ENCODE measurements at regions not wholly inside any gene's neighbourhood (a gene's known extent, or its start where the extent isn't known, plus 50 kb on each side); places are given as distances from the start of the nearest gene placed in this dataset.

DNA sequence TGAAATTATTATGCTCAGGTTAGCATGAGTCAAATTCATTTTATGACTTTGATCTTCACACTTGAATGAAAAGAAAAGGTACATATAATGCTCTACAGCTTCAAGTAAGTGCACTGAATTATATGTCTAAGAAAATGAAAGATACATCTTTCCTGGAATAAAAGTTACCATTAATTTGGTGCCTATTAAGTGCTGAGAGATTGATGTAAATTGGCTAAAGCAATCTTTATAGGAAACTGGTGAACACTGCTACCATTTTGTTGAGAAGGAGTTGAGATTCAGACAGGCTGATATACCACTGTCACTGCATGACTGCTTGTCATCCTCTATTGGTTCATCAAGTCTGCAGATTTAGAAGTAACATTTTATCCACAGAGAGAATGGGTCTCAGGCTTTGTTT is 416.8 kb upstream of the SPRY2 start:
- no peaks in the 10 kb centered on the region for H3K9me3 ChIP-seq (ENCODE audit: low read depth, low read length)
- H3K27ac ChIP-seq (ENCODE audit: low read depth, low read length) = no peak overlapping the region
- no peak overlapping the region for H3K4me3 ChIP-seq (ENCODE audit: insufficient read depth, low read length)
- no peak for DNase-seq (ENCODE audit: insufficient read length, low spot score, missing footprints)
- TF ChIP-seq, protein P1, sequence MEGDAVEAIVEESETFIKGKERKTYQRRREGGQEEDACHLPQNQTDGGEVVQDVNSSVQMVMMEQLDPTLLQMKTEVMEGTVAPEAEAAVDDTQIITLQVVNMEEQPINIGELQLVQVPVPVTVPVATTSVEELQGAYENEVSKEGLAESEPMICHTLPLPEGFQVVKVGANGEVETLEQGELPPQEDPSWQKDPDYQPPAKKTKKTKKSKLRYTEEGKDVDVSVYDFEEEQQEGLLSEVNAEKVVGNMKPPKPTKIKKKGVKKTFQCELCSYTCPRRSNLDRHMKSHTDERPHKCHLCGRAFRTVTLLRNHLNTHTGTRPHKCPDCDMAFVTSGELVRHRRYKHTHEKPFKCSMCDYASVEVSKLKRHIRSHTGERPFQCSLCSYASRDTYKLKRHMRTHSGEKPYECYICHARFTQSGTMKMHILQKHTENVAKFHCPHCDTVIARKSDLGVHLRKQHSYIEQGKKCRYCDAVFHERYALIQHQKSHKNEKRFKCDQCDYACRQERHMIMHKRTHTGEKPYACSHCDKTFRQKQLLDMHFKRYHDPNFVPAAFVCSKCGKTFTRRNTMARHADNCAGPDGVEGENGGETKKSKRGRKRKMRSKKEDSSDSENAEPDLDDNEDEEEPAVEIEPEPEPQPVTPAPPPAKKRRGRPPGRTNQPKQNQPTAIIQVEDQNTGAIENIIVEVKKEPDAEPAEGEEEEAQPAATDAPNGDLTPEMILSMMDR (IDR thresholded peaks at IDR 0.05; ENCODE audit: extremely low read depth, low read depth, low read length) = no peak
- no peaks in the 10 kb centered on the region for H3K79me2 ChIP-seq (ENCODE audit: insufficient read depth, low read length)
- no peaks in the 10 kb centered on the region for H3K4me1 ChIP-seq (ENCODE audit: insufficient read depth, low read length)
- H2AFZ ChIP-seq (ENCODE audit: low read length) = no peak overlapping the region
- no peak overlapping the region for H3K4me2 ChIP-seq (ENCODE audit: insufficient read depth, low read length)
- no peaks in the 10 kb centered on the region for H4K20me1 ChIP-seq (ENCODE audit: insufficient read depth, low read length)
- no peaks in the 10 kb centered on the region for H3K36me3 ChIP-seq (ENCODE audit: insufficient read depth, low read length)
- no peaks in the 10 kb centered on the region for H3K27me3 ChIP-seq (ENCODE audit: insufficient read depth, low read length)

DNA sequence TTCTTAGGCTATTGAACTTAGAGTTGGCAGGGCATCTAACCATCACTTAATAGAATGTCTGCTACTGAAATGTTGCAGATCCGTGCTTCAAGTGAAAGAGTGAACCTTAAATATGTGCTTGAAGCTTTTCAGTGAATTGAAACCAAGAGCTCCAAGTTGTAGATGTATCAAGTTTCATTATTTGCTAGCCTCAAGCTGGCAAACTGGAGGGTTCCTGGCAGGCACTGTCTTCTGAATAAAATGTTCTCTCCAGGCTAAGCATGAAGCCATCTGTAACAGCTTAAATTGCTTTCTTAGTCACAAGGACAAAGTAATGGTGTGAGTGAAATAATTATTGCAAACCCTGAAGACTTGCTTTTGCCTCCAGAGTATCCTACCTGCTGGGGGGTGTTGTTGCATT is 415.0 kb upstream of the SPRY2 start:
- Histone ChIP-seq H3K9me3 (ENCODE audit: low read depth, low read length) (peaks cover 2% of the 10 kb centered on the region), H3K4me2 (ENCODE audit: insufficient read depth, low read length) (no peak overlapping the region), H3K4me1 (ENCODE audit: insufficient read depth, low read length) (no peaks in the 10 kb centered on the region), H2AFZ (ENCODE audit: low read length) (no peak overlapping the region), H3K27me3 (ENCODE audit: insufficient read depth, low read length) (no peaks in the 10 kb centered on the region), H4K20me1 (ENCODE audit: insufficient read depth, low read length) (no peaks in the 10 kb centered on the region), H3K79me2 (ENCODE audit: insufficient read depth, low read length) (no peaks in the 10 kb centered on the region), H3K4me3 (ENCODE audit: insufficient read depth, low read length) (no peak overlapping the region), H3K36me3 (ENCODE audit: insufficient read depth, low read length) (no peaks in the 10 kb centered on the region), H3K27ac (ENCODE audit: low read depth, low read length) (no peak overlapping the region)
- DNase-seq (ENCODE audit: insufficient read length, low spot score, missing footprints) = no peak
- TF ChIP-seq, protein P1 (IDR thresholded peaks at IDR 0.05; ENCODE audit: extremely low read depth, low read depth, low read length) = no peak

DNA sequence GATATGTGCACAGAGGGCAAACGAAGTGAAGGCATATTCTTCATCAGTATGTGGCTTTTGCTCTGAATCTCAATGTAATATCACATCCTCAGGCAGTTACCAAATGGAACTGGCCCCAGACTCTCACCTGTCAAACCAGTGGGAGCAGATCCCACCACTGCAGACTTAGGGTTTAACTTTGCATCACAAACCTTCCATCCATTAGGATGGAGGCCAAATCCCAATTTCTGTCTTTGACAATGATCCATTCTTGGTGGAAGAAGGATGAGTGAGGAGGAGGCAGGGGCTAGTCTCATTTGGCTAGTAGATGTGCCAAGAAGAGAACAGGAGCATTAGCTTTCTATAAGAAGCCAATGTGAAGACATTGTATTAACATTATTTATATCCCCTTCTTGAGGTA is 413.5 kb upstream of the SPRY2 start:
- Histone ChIP-seq H2AFZ (ENCODE audit: low read length) (no peak overlapping the region), H3K27ac (ENCODE audit: low read depth, low read length) (no peak overlapping the region), H3K4me1 (ENCODE audit: insufficient read depth, low read length) (no peaks in the 10 kb centered on the region), H3K27me3 (ENCODE audit: insufficient read depth, low read length) (no peaks in the 10 kb centered on the region), H4K20me1 (ENCODE audit: insufficient read depth, low read length) (no peaks in the 10 kb centered on the region), H3K79me2 (ENCODE audit: insufficient read depth, low read length) (no peaks in the 10 kb centered on the region), H3K9me3 (ENCODE audit: low read depth, low read length) (peaks cover 2% of the 10 kb centered on the region), H3K36me3 (ENCODE audit: insufficient read depth, low read length) (no peaks in the 10 kb centered on the region), H3K4me3 (ENCODE audit: insufficient read depth, low read length) (no peak overlapping the region), H3K4me2 (ENCODE audit: insufficient read depth, low read length) (no peak overlapping the region)
- no peak for DNase-seq (ENCODE audit: insufficient read length, low spot score, missing footprints)
- TF ChIP-seq, protein P1 (IDR thresholded peaks at IDR 0.05; ENCODE audit: extremely low read depth, low read depth, low read length) = no peak

DNA sequence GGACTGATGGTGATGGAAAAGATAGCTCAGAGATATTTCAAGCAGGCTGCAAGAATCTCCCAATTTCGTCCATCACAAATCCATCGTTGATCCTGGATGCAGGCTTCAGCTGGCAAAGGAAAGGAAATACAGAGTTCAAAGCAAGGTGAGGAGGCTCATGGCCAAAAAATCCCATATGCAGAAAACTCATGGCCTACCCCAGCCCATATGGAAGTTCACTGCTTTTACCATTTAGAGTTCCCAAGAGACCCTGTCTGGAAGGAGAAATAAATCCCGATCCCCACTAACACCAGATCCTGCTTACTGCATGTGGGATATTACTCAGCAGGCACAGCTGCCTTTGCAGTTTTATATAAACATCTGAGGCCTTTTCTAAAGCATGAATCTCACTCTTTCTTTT is 412.9 kb upstream of the SPRY2 start:
- Histone ChIP-seq H3K79me2 (ENCODE audit: insufficient read depth, low read length) (no peaks in the 10 kb centered on the region), H3K4me1 (ENCODE audit: insufficient read depth, low read length) (no peaks in the 10 kb centered on the region), H3K4me3 (ENCODE audit: insufficient read depth, low read length) (no peak overlapping the region), H3K36me3 (ENCODE audit: insufficient read depth, low read length) (no peaks in the 10 kb centered on the region), H3K27ac (ENCODE audit: low read depth, low read length) (no peak overlapping the region), H4K20me1 (ENCODE audit: insufficient read depth, low read length) (no peaks in the 10 kb centered on the region), H3K4me2 (ENCODE audit: insufficient read depth, low read length) (no peak overlapping the region), H3K27me3 (ENCODE audit: insufficient read depth, low read length) (no peaks in the 10 kb centered on the region), H2AFZ (ENCODE audit: low read length) (no peak overlapping the region), H3K9me3 (ENCODE audit: low read depth, low read length) (peaks cover 2% of the 10 kb centered on the region)
- no peak for DNase-seq (ENCODE audit: insufficient read length, low spot score, missing footprints)
- TF ChIP-seq, protein P1 (IDR thresholded peaks at IDR 0.05; ENCODE audit: extremely low read depth, low read depth, low read length) = no peak

All from osteoblast (primary cell).